OCI-LY7 (cell line): ENCODE measurements at regions not wholly inside any gene's neighbourhood (a gene's known extent, or its start where the extent isn't known, plus 50 kb on each side); places are given as distances from the start of the nearest gene placed in this dataset.

Source experiments
- BruUV-seq: library from RNA; stranded (reverse); fragments of 400-500 nt; replicated peaks from 2 replicates; lab custom pipeline; 2021; lab: Mats Ljungman, UMichigan
- CTCF ChIA-PET: fragments of 300-600 bp; sonication (Branson Sonifier 250); formaldehyde crosslinking; loops from one replicate; lab custom pipeline; 2022; ENCODE audit warnings: antibody characterized with exemption; ENCODE audit not compliant: unreplicated experiment; lab: Charles Lee
- POLR2A ChIA-PET: fragments of 300-600 bp; sonication (Branson Sonifier 250); formaldehyde crosslinking; loops from one replicate; lab custom pipeline; 2022; ENCODE audit warnings: antibody characterized with exemption; lab: Charles Lee
- DNase-seq: peaks from one replicate; pipeline ENCODE4 v3.0.0-alpha.2; 2015; ENCODE audit warnings: low spot score
- H2AFZ ChIP-seq: fragments of 200-600 bp; sonication (generic), shearing (Covaris generic); 2 replicates; pipeline ENCODE4 v1.6.1; 2014; ENCODE audit warnings: mild to moderate bottlenecking, antibody characterized with exemption, low read length, moderate library complexity
- H3K27ac ChIP-seq: fragments of 200-600 bp; sonication (generic); 2 replicates; pipeline ENCODE4 v1.5.1; 2014; ENCODE audit warnings: mixed run types, low read depth, mild to moderate bottlenecking, moderate library complexity, low read length, inconsistent platforms; ENCODE audit not compliant: poor library complexity, severe bottlenecking
- H3K36me3 ChIP-seq: fragments of 200-600 bp; sonication (generic); 2 replicates; pipeline ENCODE4 v1.6.1; 2014; ENCODE audit warnings: mild to moderate bottlenecking, antibody characterized with exemption, low read length, moderate library complexity, mixed read lengths; ENCODE audit not compliant: insufficient read depth
- H3K4me1 ChIP-seq: fragments of 200-600 bp; sonication (generic); 2 replicates; pipeline ENCODE4 v1.5.1; 2014; ENCODE audit warnings: mild to moderate bottlenecking, low read length; ENCODE audit not compliant: insufficient read depth, poor library complexity, severe bottlenecking
- H3K4me2 ChIP-seq: fragments of 200-600 bp; sonication (generic); 2 replicates; pipeline ENCODE4 v1.6.1; 2014; ENCODE audit warnings: mild to moderate bottlenecking, low read length
- H3K4me3 ChIP-seq: fragments of 200-600 bp; sonication (generic); 2 replicates; pipeline ENCODE4 v1.5.1; 2014; ENCODE audit warnings: mild to moderate bottlenecking, low read depth, low read length; ENCODE audit not compliant: poor library complexity, severe bottlenecking
- H3K79me2 ChIP-seq: fragments of 200-600 bp; sonication (generic); 2 replicates; pipeline ENCODE4 v1.6.1; 2016; ENCODE audit warnings: low read depth, mild to moderate bottlenecking, low read length, moderate library complexity, mixed read lengths; ENCODE audit not compliant: insufficient read depth
- H3K9me2 ChIP-seq: fragments of 200-600 bp; sonication (generic); 2 replicates; pipeline ENCODE4 v1.6.1; 2016; ENCODE audit warnings: mild to moderate bottlenecking, low read length, mixed read lengths; ENCODE audit not compliant: insufficient read depth
- H3K9me3 ChIP-seq: fragments of 200-600 bp; sonication (generic); 2 replicates; pipeline ENCODE4 v1.6.1; 2014; ENCODE audit warnings: mild to moderate bottlenecking, mixed run types, low read length, mixed read lengths
- H4K20me1 ChIP-seq: fragments of 200-600 bp; sonication (generic); 2 replicates; pipeline ENCODE4 v1.6.1; 2014; ENCODE audit warnings: mild to moderate bottlenecking, antibody characterized with exemption, low read length, moderate library complexity, mixed read lengths; ENCODE audit not compliant: insufficient read depth
- EZH2phosphoT487 ChIP-seq: fragments of 200-600 bp; sonication (generic); IDR thresholded peaks from 2 replicates; pipeline ENCODE4 v1.6.1; 2018; ENCODE audit warnings: low read depth, borderline replicate concordance, mild to moderate bottlenecking, mixed run types, antibody characterized with exemption, low read length, moderate library complexity, mixed read lengths
- intact Hi-C: fragments of 100-400 bp; cut with micrococcal nuclease; formaldehyde crosslinking; loops from one replicate; pipeline ENCODE4 v1.10.0; 2022; ENCODE audit not compliant: unreplicated experiment
- TF ChIP-seq, protein P1 (sequence below): fragments of 200-600 bp; sonication (generic); conservative IDR thresholded peaks from 2 replicates; pipeline ENCODE4 v1.5.1; 2014; ENCODE audit warnings: mild to moderate bottlenecking, antibody characterized with exemption, low read length, moderate library complexity, mixed read lengths

- H3K36me3 ChIP-seq: no peaks in the 10 kb centered on the region
- no peak overlapping the region for H3K4me3 ChIP-seq
- no peaks in the 10 kb centered on the region for H4K20me1 ChIP-seq
- no peaks in the 10 kb centered on the region for H3K9me3 ChIP-seq
- no peak overlapping the region for H3K4me2 ChIP-seq
- POLR2A ChIA-PET: interaction anchor here (0.6 kb wide), 1 partner anchor 20 kb away, joined by 3 read pairs; no protein-coding TSS in a partner anchor
- no peak overlapping the region for H2AFZ ChIP-seq
- CTCF ChIA-PET: no interaction called here
- DNase-seq: no peak
- no peak for TF ChIP-seq EZH2phosphoT487
- TF ChIP-seq, protein P1, sequence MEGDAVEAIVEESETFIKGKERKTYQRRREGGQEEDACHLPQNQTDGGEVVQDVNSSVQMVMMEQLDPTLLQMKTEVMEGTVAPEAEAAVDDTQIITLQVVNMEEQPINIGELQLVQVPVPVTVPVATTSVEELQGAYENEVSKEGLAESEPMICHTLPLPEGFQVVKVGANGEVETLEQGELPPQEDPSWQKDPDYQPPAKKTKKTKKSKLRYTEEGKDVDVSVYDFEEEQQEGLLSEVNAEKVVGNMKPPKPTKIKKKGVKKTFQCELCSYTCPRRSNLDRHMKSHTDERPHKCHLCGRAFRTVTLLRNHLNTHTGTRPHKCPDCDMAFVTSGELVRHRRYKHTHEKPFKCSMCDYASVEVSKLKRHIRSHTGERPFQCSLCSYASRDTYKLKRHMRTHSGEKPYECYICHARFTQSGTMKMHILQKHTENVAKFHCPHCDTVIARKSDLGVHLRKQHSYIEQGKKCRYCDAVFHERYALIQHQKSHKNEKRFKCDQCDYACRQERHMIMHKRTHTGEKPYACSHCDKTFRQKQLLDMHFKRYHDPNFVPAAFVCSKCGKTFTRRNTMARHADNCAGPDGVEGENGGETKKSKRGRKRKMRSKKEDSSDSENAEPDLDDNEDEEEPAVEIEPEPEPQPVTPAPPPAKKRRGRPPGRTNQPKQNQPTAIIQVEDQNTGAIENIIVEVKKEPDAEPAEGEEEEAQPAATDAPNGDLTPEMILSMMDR: no peak
- no peaks in the 10 kb centered on the region for H3K9me2 ChIP-seq
- H3K27ac ChIP-seq: no peak overlapping the region
- intact Hi-C loops: loop anchor here (10.0 kb wide), 1 partner anchor 242 kb away; no protein-coding TSS in a partner anchor
- no TSS peak for BruUV-seq
- H3K4me1 ChIP-seq: peaks cover 7% of the 10 kb centered on the region
- no peaks in the 10 kb centered on the region for H3K79me2 ChIP-seq
Measured at GRCh38 chr3:43872301-43872700, 181.6 kb downstream of the ABHD5 start.

GRCh38 chr3:43872901-43873300 lies 182.2 kb downstream of the ABHD5 start:
- no peaks in the 10 kb centered on the region for H4K20me1 ChIP-seq
- TF ChIP-seq, protein P1: no peak
- no peak for TF ChIP-seq EZH2phosphoT487
- BruUV-seq: no TSS peak
- ChIA-PET POLR2A (interaction anchor here (0.7 kb wide), 1 partner anchor 37 kb away, joined by 7 read pairs; no protein-coding TSS in a partner anchor), CTCF (no interaction called here)
- no peaks in the 10 kb centered on the region for H3K9me3 ChIP-seq
- H3K4me2 ChIP-seq: no peak overlapping the region
- no peaks in the 10 kb centered on the region for H3K36me3 ChIP-seq
- H3K79me2 ChIP-seq: no peaks in the 10 kb centered on the region
- H3K9me2 ChIP-seq: no peaks in the 10 kb centered on the region
- intact Hi-C loops: loop anchor here (10.0 kb wide), 1 partner anchor 242 kb away; no protein-coding TSS in a partner anchor
- H3K27ac ChIP-seq: no peak overlapping the region
- no peak overlapping the region for H3K4me3 ChIP-seq
- peaks cover 7% of the 10 kb centered on the region for H3K4me1 ChIP-seq
- no peak for DNase-seq
- H2AFZ ChIP-seq: peak overlapping the region; percentile 62; the same call in 1 of the 2 replicates

GRCh38 chr3:43873723-43874122 lies 183.0 kb downstream of the ABHD5 start:
- Histone ChIP-seq H3K9me2 (no peaks in the 10 kb centered on the region), H3K4me3 (no peak overlapping the region), H3K79me2 (no peaks in the 10 kb centered on the region), H3K4me2 (no peak overlapping the region), H4K20me1 (no peaks in the 10 kb centered on the region), H3K27ac (no peak overlapping the region), H3K36me3 (no peaks in the 10 kb centered on the region), H2AFZ (0 out of 2 replicates have a peak overlapping the region, but pooled peaks have one; percentile 62), H3K9me3 (no peaks in the 10 kb centered on the region), H3K4me1 (peaks cover 7% of the 10 kb centered on the region)
- intact Hi-C loops: loop anchor here (10.0 kb wide), 1 partner anchor 241 kb away; no protein-coding TSS in a partner anchor
- TF ChIP-seq EZH2phosphoT487: no peak
- ChIA-PET CTCF (no interaction called here), POLR2A (interaction anchor here (0.6 kb wide), 1 partner anchor 20 kb away, joined by 3 read pairs; no protein-coding TSS in a partner anchor)
- no TSS peak for BruUV-seq
- DNase-seq: no peak
